Neural progenitor cell (in vitro differentiated cells): ENCODE measurements at regions not wholly inside any gene's neighbourhood (a gene's known extent, or its start where the extent isn't known, plus 50 kb on each side); places are given as distances from the start of the nearest gene placed in this dataset.

Source experiments
- DNase-seq: peaks from one replicate; pipeline ENCODE4 v3.0.0-alpha.2; 2016; ENCODE audit warnings: low spot score
- H2AFZ ChIP-seq: fragments of 200-600 bp; sonication (generic); replicated peaks from 2 replicates; pipeline ENCODE4 v1.6.1; 2016; ENCODE audit warnings: antibody characterized with exemption
- H3F3A ChIP-seq: fragments of 200-600 bp; sonication (generic); 2 replicates; pipeline ENCODE4 v1.6.1; 2016; ENCODE audit warnings: antibody characterized with exemption, low read depth
- H3K27ac ChIP-seq: fragments of 200-600 bp; sonication (generic); 2 replicates; pipeline ENCODE4 v1.5.1; 2016; ENCODE audit warnings: mild to moderate bottlenecking
- H3K27me3 ChIP-seq: fragments of 200-600 bp; sonication (generic); 2 replicates; pipeline ENCODE4 v1.6.1; 2016; ENCODE audit warnings: mild to moderate bottlenecking, moderate library complexity
- H3K36me3 ChIP-seq: fragments of 200-600 bp; sonication (generic); 2 replicates; pipeline ENCODE4 v1.5.1; 2016
- H3K4me1 ChIP-seq: fragments of 200-600 bp; sonication (generic); 2 replicates; pipeline ENCODE4 v1.6.1; 2016; ENCODE audit warnings: mixed run types
- H3K4me2 ChIP-seq: fragments of 200-600 bp; sonication (generic); 2 replicates; pipeline ENCODE4 v1.6.1; 2016
- H3K4me3 ChIP-seq: fragments of 200-600 bp; sonication (generic); 2 replicates; pipeline ENCODE4 v1.5.1; 2016
- H3K79me2 ChIP-seq: fragments of 200-600 bp; sonication (generic); 2 replicates; pipeline ENCODE4 v1.6.1; 2016; ENCODE audit warnings: low read depth
- H3K9ac ChIP-seq: fragments of 200-600 bp; sonication (generic); 2 replicates; pipeline ENCODE4 v1.6.1; 2016
- H3K9me3 ChIP-seq: fragments of 200-600 bp; sonication (generic); 2 replicates; pipeline ENCODE4 v1.5.1; 2016; ENCODE audit warnings: low read depth
- H4K20me1 ChIP-seq: fragments of 200-600 bp; sonication (generic); 2 replicates; pipeline ENCODE4 v1.6.1; 2016; ENCODE audit warnings: low read depth
- H3K27ac Mint-ChIP-seq: 3 replicates; pipeline ENCODE4 v1.8.0; 2021; ENCODE audit warnings: mixed read lengths
- H3K27me3 Mint-ChIP-seq: 2 replicates; pipeline ENCODE4 v1.8.0; 2022; ENCODE audit warnings: low read depth, mild to moderate bottlenecking, inconsistent platforms, moderate library complexity, mixed read lengths; ENCODE audit not compliant: insufficient read depth
- H3K36me3 Mint-ChIP-seq: 3 replicates; pipeline ENCODE4 v1.8.0; 2021; ENCODE audit warnings: mixed read lengths
- H3K4me1 Mint-ChIP-seq: 3 replicates; pipeline ENCODE4 v1.8.0; 2021; ENCODE audit warnings: mixed read lengths
- H3K4me3 Mint-ChIP-seq: 3 replicates; pipeline ENCODE4 v1.8.0; 2021; ENCODE audit warnings: mild to moderate bottlenecking, moderate library complexity, mixed read lengths
- H3K9me3 Mint-ChIP-seq: 3 replicates; pipeline ENCODE4 v1.8.0; 2020; ENCODE audit warnings: mixed read lengths
- CTCF ChIP-seq: fragments of 200-600 bp; sonication (generic); IDR thresholded peaks from 2 replicates; pipeline ENCODE4 v1.5.1; 2017; ENCODE audit warnings: antibody characterized with exemption, mild to moderate bottlenecking
- EZH2 ChIP-seq: fragments of 200-600 bp; sonication (generic); IDR thresholded peaks from 2 replicates; pipeline ENCODE4 v1.6.1; 2017; ENCODE audit warnings: antibody characterized with exemption, mild to moderate bottlenecking, moderate library complexity
- EZH2phosphoT487 ChIP-seq: fragments of 200-600 bp; sonication (generic); IDR thresholded peaks from 2 replicates; pipeline ENCODE4 v1.6.1; 2017; ENCODE audit warnings: antibody characterized with exemption

DNA sequence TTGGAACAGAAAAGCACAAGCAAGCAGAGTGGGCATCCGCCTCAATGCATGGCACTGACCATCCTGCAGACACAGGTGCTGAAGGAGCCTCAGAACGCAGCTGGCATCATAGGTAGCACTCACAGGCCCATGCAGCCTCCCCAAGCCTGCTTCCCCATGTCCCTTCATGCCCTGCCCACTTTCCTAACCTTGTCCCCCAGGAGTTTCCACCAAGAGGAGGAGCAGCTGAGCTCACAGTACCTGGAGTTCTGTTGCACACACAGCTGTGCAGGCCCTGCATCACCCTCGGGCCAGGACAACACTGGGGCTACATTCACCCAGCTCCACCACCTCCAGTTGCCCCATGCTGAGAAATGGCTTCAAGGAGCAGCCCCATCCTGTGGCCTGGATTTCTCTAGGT lies 83.4 kb downstream of the SETD4 start:
- H3F3A ChIP-seq, result no peaks in the 10 kb centered on the region
- H3K4me2 ChIP-seq, result no peak overlapping the region
- H3K36me3 ChIP-seq, result no peaks in the 10 kb centered on the region
- no peak for TF ChIP-seq CTCF
- TF ChIP-seq EZH2phosphoT487, result no peak
- TF ChIP-seq EZH2, result no peak
- no peak overlapping the region for H2AFZ ChIP-seq
- H3K4me1 ChIP-seq, result no peaks in the 10 kb centered on the region
- Mint-ChIP-seq H3K4me3 (no peak overlapping the region), H3K9me3 (peaks cover 3% of the 10 kb centered on the region), H3K27me3 (no peaks in the 10 kb centered on the region), H3K4me1 (no peaks in the 10 kb centered on the region), H3K27ac (no peak overlapping the region), H3K36me3 (no peaks in the 10 kb centered on the region)
- no peak for DNase-seq
- no peaks in the 10 kb centered on the region for H3K9me3 ChIP-seq
- no peak overlapping the region for H3K4me3 ChIP-seq
- H3K27ac ChIP-seq, result no peak overlapping the region
- H3K9ac ChIP-seq, result no peak overlapping the region
- H4K20me1 ChIP-seq, result no peaks in the 10 kb centered on the region
- H3K79me2 ChIP-seq, result no peaks in the 10 kb centered on the region
- H3K27me3 ChIP-seq, result no peaks in the 10 kb centered on the region

GRCh38 chr21:35976481-35976880 lies 83.8 kb downstream of the SETD4 start:
- no peaks in the 10 kb centered on the region for H3K36me3 ChIP-seq
- no peak overlapping the region for H3K4me3 Mint-ChIP-seq
- no peaks in the 10 kb centered on the region for H4K20me1 ChIP-seq
- H3K27me3 Mint-ChIP-seq, result no peaks in the 10 kb centered on the region
- no peaks in the 10 kb centered on the region for H3K36me3 Mint-ChIP-seq
- H3K27ac Mint-ChIP-seq, result peak overlapping the region; percentile 37
- H3K27ac ChIP-seq, result no peak overlapping the region
- H3K9me3 ChIP-seq, result no peaks in the 10 kb centered on the region
- no peaks in the 10 kb centered on the region for H3F3A ChIP-seq
- no peak overlapping the region for H3K4me2 ChIP-seq
- no peak overlapping the region for H3K4me3 ChIP-seq
- H3K27me3 ChIP-seq, result no peaks in the 10 kb centered on the region
- no peak overlapping the region for H2AFZ ChIP-seq
- H3K4me1 ChIP-seq, result no peaks in the 10 kb centered on the region
- no peaks in the 10 kb centered on the region for H3K4me1 Mint-ChIP-seq
- TF ChIP-seq CTCF (no peak), EZH2phosphoT487 (no peak), EZH2 (no peak)
- peaks cover 3% of the 10 kb centered on the region for H3K9me3 Mint-ChIP-seq
- no peak for DNase-seq
- no peak overlapping the region for H3K9ac ChIP-seq
- no peaks in the 10 kb centered on the region for H3K79me2 ChIP-seq

- Histone ChIP-seq H3K4me3 (no peak overlapping the region), H2AFZ (no peak overlapping the region), H3K36me3 (no peaks in the 10 kb centered on the region), H3K9ac (no peak overlapping the region), H3K27me3 (no peaks in the 10 kb centered on the region), H3F3A (no peaks in the 10 kb centered on the region), H3K9me3 (no peaks in the 10 kb centered on the region), H4K20me1 (no peaks in the 10 kb centered on the region), H3K27ac (no peak overlapping the region), H3K4me2 (no peak overlapping the region), H3K4me1 (no peaks in the 10 kb centered on the region), H3K79me2 (no peaks in the 10 kb centered on the region)
- TF ChIP-seq EZH2 (no peak), EZH2phosphoT487 (no peak), CTCF (no peak)
- H3K27me3 Mint-ChIP-seq, result peaks cover 2% of the 10 kb centered on the region
- H3K36me3 Mint-ChIP-seq, result no peaks in the 10 kb centered on the region
- no peak overlapping the region for H3K27ac Mint-ChIP-seq
- peaks cover 3% of the 10 kb centered on the region for H3K9me3 Mint-ChIP-seq
- no peak for DNase-seq
- no peak overlapping the region for H3K4me3 Mint-ChIP-seq
- H3K4me1 Mint-ChIP-seq, result no peaks in the 10 kb centered on the region
Measured at GRCh38 chr21:35974775-35975174, 85.6 kb downstream of the SETD4 start.

GRCh38 chr21:35971824-35972223 lies 88.5 kb downstream of the SETD4 start:
- no peaks in the 10 kb centered on the region for H3F3A ChIP-seq
- no peaks in the 10 kb centered on the region for H3K27me3 ChIP-seq
- Mint-ChIP-seq H3K36me3 (no peaks in the 10 kb centered on the region), H3K27me3 (peaks cover 2% of the 10 kb centered on the region), H3K4me1 (no peaks in the 10 kb centered on the region), H3K9me3 (no peaks in the 10 kb centered on the region), H3K27ac (no peak overlapping the region), H3K4me3 (no peak overlapping the region)
- TF ChIP-seq CTCF, result no peak
- no peak for TF ChIP-seq EZH2
- no peak for TF ChIP-seq EZH2phosphoT487
- no peak overlapping the region for H3K27ac ChIP-seq
- no peak for DNase-seq
- no peak overlapping the region for H3K4me2 ChIP-seq
- H3K9ac ChIP-seq, result no peak overlapping the region
- no peaks in the 10 kb centered on the region for H3K4me1 ChIP-seq
- H3K9me3 ChIP-seq, result no peaks in the 10 kb centered on the region
- H3K79me2 ChIP-seq, result no peaks in the 10 kb centered on the region
- no peak overlapping the region for H2AFZ ChIP-seq
- H3K36me3 ChIP-seq, result no peaks in the 10 kb centered on the region
- H3K4me3 ChIP-seq, result no peak overlapping the region
- H4K20me1 ChIP-seq, result no peaks in the 10 kb centered on the region
